ENCODE measurements at regions not wholly inside any gene's neighbourhood (a gene's known extent, or its start where the extent isn't known, plus 50 kb on each side); places are given as distances from the start of the nearest gene placed in this dataset.

DNA sequence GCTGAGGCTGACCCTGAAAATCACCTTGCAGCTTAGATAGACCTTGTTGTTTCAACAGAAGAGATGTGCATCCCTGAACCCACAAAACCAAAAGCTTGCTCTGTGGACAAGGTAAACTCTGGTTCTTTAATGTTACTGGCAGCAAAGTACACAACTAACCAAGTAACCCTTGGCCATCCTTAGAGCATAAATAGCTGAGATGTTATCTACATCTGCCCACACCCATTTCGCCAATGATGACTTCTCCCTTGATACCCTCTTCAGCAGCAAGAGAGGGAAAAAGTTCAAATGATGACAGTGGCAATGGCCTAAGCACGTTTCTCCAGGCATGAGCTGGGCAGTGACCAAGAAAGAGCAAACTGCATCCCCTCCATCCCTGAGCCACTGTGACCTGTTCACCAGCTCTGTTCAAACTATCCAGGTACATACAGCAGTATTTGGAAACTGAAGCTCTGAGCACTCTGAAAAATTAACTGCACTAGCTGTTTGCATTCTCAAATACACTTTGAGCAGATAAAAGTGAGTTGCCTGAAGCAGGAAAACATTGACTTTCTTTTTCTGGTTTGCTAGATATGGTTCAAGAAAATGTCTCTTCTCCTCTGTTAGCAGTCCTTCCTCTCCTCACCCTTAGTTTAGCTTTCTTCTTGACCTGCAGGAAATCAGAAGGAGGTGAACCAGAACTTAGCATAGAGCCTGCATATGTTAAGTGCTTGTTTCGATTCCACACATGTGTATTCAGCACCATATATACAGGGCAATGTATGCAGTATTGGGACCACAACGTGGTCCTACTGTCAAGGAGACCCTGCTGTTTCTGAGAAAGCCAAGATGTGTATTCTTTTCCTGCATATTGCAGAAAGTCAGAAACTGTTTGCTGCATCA, 231.7 kb downstream of the FOXO1 start:
- Mint-ChIP-seq H3K27me3 (ENCODE audit: low read depth) (no peaks in the 10 kb centered on the region), H3K36me3 (ENCODE audit: low read depth) (no peaks in the 10 kb centered on the region), H3K9me3 (no peaks in the 10 kb centered on the region), H3K27ac (no peak overlapping the region), H3K4me3 (no peak overlapping the region), H3K4me1 (peaks cover 13% of the 10 kb centered on the region)
- TF ChIP-seq, protein P1, sequence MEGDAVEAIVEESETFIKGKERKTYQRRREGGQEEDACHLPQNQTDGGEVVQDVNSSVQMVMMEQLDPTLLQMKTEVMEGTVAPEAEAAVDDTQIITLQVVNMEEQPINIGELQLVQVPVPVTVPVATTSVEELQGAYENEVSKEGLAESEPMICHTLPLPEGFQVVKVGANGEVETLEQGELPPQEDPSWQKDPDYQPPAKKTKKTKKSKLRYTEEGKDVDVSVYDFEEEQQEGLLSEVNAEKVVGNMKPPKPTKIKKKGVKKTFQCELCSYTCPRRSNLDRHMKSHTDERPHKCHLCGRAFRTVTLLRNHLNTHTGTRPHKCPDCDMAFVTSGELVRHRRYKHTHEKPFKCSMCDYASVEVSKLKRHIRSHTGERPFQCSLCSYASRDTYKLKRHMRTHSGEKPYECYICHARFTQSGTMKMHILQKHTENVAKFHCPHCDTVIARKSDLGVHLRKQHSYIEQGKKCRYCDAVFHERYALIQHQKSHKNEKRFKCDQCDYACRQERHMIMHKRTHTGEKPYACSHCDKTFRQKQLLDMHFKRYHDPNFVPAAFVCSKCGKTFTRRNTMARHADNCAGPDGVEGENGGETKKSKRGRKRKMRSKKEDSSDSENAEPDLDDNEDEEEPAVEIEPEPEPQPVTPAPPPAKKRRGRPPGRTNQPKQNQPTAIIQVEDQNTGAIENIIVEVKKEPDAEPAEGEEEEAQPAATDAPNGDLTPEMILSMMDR (IDR thresholded peaks at IDR 0.05; ENCODE audit: unreplicated experiment in 3 of 3), result no peak

DNA sequence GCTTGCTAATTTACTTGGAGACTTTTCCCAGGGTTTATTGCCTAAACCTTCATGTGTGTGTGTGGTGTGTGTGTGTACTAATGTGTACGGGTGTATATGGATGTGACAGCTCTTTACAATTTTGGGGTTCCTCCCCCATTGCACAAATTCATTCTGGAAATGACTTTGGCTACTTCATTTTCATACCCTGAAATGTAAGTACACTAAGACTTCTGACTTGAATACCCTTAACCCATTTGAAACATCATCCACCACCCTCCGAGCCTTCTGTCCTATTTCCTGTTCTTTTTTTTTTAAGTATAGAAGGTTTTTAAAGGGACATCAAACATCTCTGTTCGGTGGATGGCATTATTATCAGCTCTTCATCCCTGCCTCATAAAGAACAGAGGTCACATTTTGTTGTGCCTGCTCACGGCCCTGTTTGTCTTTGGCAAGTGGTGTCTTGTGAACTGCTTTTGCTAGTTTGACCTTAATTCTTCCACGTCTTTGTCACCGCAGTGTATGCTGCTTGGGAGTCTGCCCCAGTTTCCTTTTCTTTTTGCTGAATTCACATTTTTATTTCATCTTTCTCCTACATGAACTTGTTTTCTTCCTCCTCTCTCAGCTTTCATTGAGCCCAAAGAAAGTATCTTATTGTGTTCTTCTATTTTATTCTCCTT, 228.3 kb downstream of the FOXO1 start:
- H3K9me3 Mint-ChIP-seq, result no peaks in the 10 kb centered on the region
- TF ChIP-seq, protein P1 (IDR thresholded peaks at IDR 0.05; ENCODE audit: unreplicated experiment in 3 of 3), result no peak
- H3K27ac Mint-ChIP-seq, result peak overlapping the region in 1 of 3 experiments; percentile 25
- H3K27me3 Mint-ChIP-seq (ENCODE audit: low read depth), result no peaks in the 10 kb centered on the region
- peaks cover 33% of the 10 kb centered on the region for H3K4me1 Mint-ChIP-seq
- H3K4me3 Mint-ChIP-seq, result no peak overlapping the region
- no peaks in the 10 kb centered on the region for H3K36me3 Mint-ChIP-seq (ENCODE audit: low read depth)

DNA sequence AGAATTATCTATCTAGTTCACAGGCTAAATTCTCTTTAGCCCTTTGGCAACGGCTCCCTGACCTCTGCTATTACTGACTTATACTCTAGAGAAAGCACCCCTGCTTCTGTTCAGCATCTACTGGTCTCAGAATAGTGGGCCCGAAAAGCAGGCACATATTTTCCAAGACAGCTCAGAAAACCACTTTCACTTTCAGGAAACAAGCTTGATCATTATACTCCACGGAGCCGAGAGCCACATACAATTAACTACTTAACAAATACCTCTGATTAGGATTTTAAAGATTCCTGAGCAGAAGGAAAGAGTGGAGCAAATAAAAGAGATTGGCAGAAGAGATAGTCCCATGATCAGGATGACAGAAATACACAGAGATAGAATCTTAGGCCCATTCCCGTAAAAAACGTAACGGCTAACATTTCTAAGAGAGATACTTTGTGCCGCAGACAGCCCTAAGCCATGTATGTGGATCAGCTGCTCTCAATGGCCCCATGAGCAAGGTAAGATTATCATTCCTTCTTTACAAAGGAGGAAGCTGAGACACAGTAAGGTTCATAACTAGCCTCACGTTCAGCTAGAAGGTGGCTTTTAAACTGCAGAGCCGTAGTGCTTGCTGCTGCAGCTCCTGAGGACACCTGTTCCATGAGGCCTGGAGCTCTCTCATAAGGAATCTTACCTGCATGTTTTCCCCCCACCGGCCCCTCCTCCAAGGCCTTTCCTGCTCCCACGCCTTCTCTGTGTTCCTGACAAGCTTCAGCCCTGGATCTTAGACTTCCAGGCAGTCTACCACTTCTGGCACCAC, 227.2 kb downstream of the FOXO1 start:
- H3K27ac Mint-ChIP-seq, result peak overlapping the region in 1 of 3 experiments; percentile 49

DNA sequence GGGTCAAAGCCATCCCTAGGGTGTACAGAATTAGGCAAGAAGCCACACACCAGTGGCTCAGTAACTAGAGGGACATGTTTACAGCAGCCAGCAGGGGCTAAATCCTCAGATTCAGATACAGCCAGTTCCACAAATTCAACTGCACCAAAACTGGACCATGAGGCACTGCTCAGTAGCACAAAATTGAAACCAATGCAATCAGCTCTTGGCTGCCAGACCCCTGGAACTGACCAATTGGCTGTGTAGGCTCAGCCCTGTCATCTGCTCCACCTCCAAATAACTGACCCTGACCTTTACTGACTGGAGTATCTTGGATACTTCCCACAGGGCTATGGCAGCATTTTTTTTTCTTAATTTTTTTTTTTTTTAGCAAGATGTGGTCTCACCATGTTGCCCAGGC, 226.5 kb downstream of the FOXO1 start:
- peaks cover 38% of the 10 kb centered on the region for H3K4me1 Mint-ChIP-seq
- TF ChIP-seq, protein P1 (IDR thresholded peaks at IDR 0.05; ENCODE audit: unreplicated experiment in 3 of 3), result no peak
- no peak overlapping the region for H3K27ac Mint-ChIP-seq
- H3K36me3 Mint-ChIP-seq (ENCODE audit: low read depth), result no peaks in the 10 kb centered on the region
- H3K9me3 Mint-ChIP-seq, result no peaks in the 10 kb centered on the region
- no peaks in the 10 kb centered on the region for H3K27me3 Mint-ChIP-seq (ENCODE audit: low read depth)
- H3K4me3 Mint-ChIP-seq, result no peak overlapping the region

More for the DNA sequence above, 227.2 kb downstream of the FOXO1 start:
- peak overlapping the region in 1 of 3 experiments; percentile 8 for H3K4me3 Mint-ChIP-seq
- H3K4me1 Mint-ChIP-seq, result peaks cover 36% of the 10 kb centered on the region
- H3K27me3 Mint-ChIP-seq (ENCODE audit: low read depth), result no peaks in the 10 kb centered on the region
- H3K9me3 Mint-ChIP-seq, result no peaks in the 10 kb centered on the region
- TF ChIP-seq, protein P1 (IDR thresholded peaks at IDR 0.05; ENCODE audit: unreplicated experiment in 3 of 3), result no peak
- H3K36me3 Mint-ChIP-seq (ENCODE audit: low read depth), result no peaks in the 10 kb centered on the region

DNA sequence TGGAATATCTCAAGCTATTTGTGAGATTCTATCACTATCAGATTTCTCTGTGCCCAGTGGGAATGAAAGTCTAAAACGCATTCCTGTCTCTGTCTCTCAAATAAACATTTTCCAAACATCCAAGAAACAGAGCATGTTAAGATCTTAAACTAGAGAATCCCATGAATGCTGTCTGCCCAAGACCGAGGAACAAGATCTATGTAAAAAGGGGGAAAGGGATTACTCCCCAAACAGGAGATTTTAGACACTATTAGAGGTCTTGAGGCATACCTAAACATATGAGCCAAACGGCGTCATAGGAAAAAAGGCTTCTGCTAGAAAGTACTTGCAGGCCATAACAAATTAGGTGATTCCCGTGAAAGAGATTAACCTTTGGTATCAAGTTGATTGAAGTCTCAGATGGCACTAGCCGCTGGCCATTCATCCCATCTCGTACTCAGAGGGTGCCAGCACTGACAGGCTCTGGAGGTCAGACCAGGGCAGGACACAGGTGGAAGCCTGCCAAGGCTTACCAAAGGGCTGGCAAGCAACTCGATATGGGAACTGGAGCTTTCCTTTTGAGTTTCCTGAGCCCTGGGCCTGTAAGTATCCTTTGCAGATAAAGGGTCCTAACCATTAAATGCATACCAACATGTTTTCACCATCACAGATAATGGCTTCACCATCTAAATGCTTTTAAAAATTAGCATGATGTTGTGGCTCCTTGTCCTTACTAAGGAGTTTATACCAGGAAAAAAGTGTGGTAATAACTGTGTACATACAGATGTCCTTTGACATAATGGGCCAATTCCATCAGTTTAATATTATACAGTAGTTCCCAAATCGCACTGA, 225.2 kb downstream of the FOXO1 start:
- Mint-ChIP-seq H3K36me3 (ENCODE audit: low read depth) (no peaks in the 10 kb centered on the region), H3K27me3 (ENCODE audit: low read depth) (no peaks in the 10 kb centered on the region), H3K4me3 (no peak overlapping the region), H3K9me3 (peaks cover under 1% of the 10 kb centered on the region), H3K27ac (peak overlapping the region in 1 of 3 experiments; percentile 51), H3K4me1 (peaks cover 35% of the 10 kb centered on the region)
- TF ChIP-seq, protein P1 (IDR thresholded peaks at IDR 0.05; ENCODE audit: unreplicated experiment in 3 of 3), result no peak
